Keratinocyte (primary cell): ENCODE measurements at regions not wholly inside any gene's neighbourhood (a gene's known extent, or its start where the extent isn't known, plus 50 kb on each side); places are given as distances from the start of the nearest gene placed in this dataset.

Source experiments
- DNase-seq: peaks from one replicate; pipeline ENCODE4 v3.0.0-alpha.2; 2011; ENCODE audit warnings: low read depth, missing footprints, low spot score
- FAIRE-seq: peaks from 2 replicates; lab custom pipeline; 2011; peaks lifted over from hg19 to GRCh38; lab: Jason Lieb, UNC
- H2AFZ ChIP-seq: 2 replicates; pipeline ENCODE4 v1.6.0; 2012; ENCODE audit warnings: low read length, control low read depth, inconsistent platforms; ENCODE audit not compliant: control insufficient read depth
- H3K27ac ChIP-seq: 2 replicates; pipeline ENCODE4 v1.5.1; 2011; ENCODE audit warnings: low read length; ENCODE audit not compliant: control insufficient read depth, insufficient read depth
- H3K27me3 ChIP-seq: 3 replicates; pipeline ENCODE4 v1.6.0; 2011; ENCODE audit warnings: low read length; ENCODE audit not compliant: control insufficient read depth, insufficient read depth; ENCODE audit errors: extremely low read depth
- H3K36me3 ChIP-seq, 2 experiments: 2 replicates in 1 of 2; 3 replicates in 1 of 2; pipeline ENCODE4 v1.5.1; 2011; ENCODE audit warnings: low read length in 2 of 2, mild to moderate bottlenecking in 1 of 2; ENCODE audit not compliant: control insufficient read depth in 2 of 2, insufficient read depth in 2 of 2; ENCODE audit errors: extremely low read depth in 1 of 2
- H3K4me1 ChIP-seq: 3 replicates; pipeline ENCODE4 v1.5.1; 2011; ENCODE audit warnings: low read length; ENCODE audit not compliant: control insufficient read depth, insufficient read depth; ENCODE audit errors: extremely low read depth
- H3K4me2 ChIP-seq: 3 replicates; pipeline ENCODE4 v1.6.0; 2011; ENCODE audit warnings: low read depth, low read length; ENCODE audit not compliant: control insufficient read depth, insufficient read depth; ENCODE audit errors: extremely low read depth
- H3K4me3 ChIP-seq, 3 experiments: fragments of 200-600 bp in 1 of 3; sonication (generic) in 1 of 3; 2 replicates in 2 of 3; 3 replicates in 1 of 3; pipeline ENCODE4 v1.5.1; 2011 to 2016; ENCODE audit warnings: low read length in 3 of 3, mild to moderate bottlenecking in 3 of 3, control low read depth in 2 of 3, inconsistent platforms in 1 of 3, low read depth in 1 of 3, mixed read lengths in 1 of 3, mixed run types in 1 of 3, moderate library complexity in 1 of 3; ENCODE audit not compliant: control insufficient read depth in 2 of 3, insufficient read depth in 2 of 3; ENCODE audit errors: extremely low read depth in 1 of 3
- H3K79me2 ChIP-seq: 2 replicates; pipeline ENCODE4 v1.6.0; 2012; ENCODE audit warnings: low read length; ENCODE audit not compliant: control insufficient read depth, insufficient read depth
- H3K9ac ChIP-seq: 3 replicates; pipeline ENCODE4 v1.6.0; 2011; ENCODE audit warnings: low read length; ENCODE audit not compliant: control insufficient read depth, insufficient read depth; ENCODE audit errors: extremely low read depth
- H3K9me1 ChIP-seq: 3 replicates; pipeline ENCODE4 v1.6.0; 2011; ENCODE audit warnings: low read length; ENCODE audit not compliant: control insufficient read depth, insufficient read depth; ENCODE audit errors: extremely low read depth
- H3K9me3 ChIP-seq: 2 replicates; pipeline ENCODE4 v1.5.1; 2012; ENCODE audit warnings: low read depth, low read length; ENCODE audit not compliant: control insufficient read depth
- H4K20me1 ChIP-seq: 3 replicates; pipeline ENCODE4 v1.6.0; 2011; ENCODE audit warnings: low read length; ENCODE audit not compliant: control insufficient read depth, insufficient read depth; ENCODE audit errors: extremely low read depth
- CTCF ChIP-seq, 3 experiments: IDR thresholded peaks in 1 of 3; conservative IDR thresholded peaks in 1 of 3; optimal IDR thresholded peaks in 1 of 3; 2 replicates in 2 of 3; 3 replicates in 1 of 3; pipeline versions ENCODE3 to v1.5.1; 2011; ENCODE audit warnings: low read length in 3 of 3, mild to moderate bottlenecking in 3 of 3, moderate library complexity in 2 of 3, control low read depth in 1 of 3, inconsistent platforms in 1 of 3; ENCODE audit not compliant: insufficient read depth in 2 of 3; ENCODE audit errors: extremely low read depth in 1 of 3
- EZH2 ChIP-seq: IDR thresholded peaks from one replicate; pipeline ENCODE4 v1.6.1; 2012; ENCODE audit warnings: inconsistent platforms, mild to moderate bottlenecking, low read length, moderate library complexity
- dilution Hi-C: fragments of 300-500 bp; cut with MboI; formaldehyde crosslinking; loops from one replicate; pipeline ENCODE4 v1.7.0; 2020; ENCODE audit warnings: low sequenced_read_pairs; ENCODE audit not compliant: extremely low pct_ligation_motif_present

GRCh38 chr2:125424266-125424785 lies 1231.6 kb upstream of the GYPC start:
- TF ChIP-seq EZH2, result no peak
- TF ChIP-seq CTCF (optimal IDR thresholded peaks at IDR 0.05 in 1 of 3, IDR thresholded peaks at IDR 0.05 in 1 of 3, conservative IDR thresholded peaks at IDR 0.05 in 1 of 3; ENCODE audit: extremely low read depth in 1 of 3, insufficient read depth in 2 of 3, low read length in 3 of 3), result no peak
- H3K79me2 ChIP-seq, result no peaks in the 10 kb centered on the region
- H3K27me3 ChIP-seq, result no peaks in the 10 kb centered on the region
- no peak overlapping the region for H3K27ac ChIP-seq
- H3K4me3 ChIP-seq, result no peak overlapping the region
- H3K4me1 ChIP-seq, result no peaks in the 10 kb centered on the region
- FAIRE-seq (no peak), DNase-seq (no peak)
- no peaks in the 10 kb centered on the region for H3K9me1 ChIP-seq
- no peaks in the 10 kb centered on the region for H4K20me1 ChIP-seq
- no peaks in the 10 kb centered on the region for H3K36me3 ChIP-seq
- H3K9me3 ChIP-seq, result no peaks in the 10 kb centered on the region
- H3K9ac ChIP-seq, result no peak overlapping the region
- H2AFZ ChIP-seq, result no peak overlapping the region
- no peak overlapping the region for H3K4me2 ChIP-seq
- dilution Hi-C loops, result no loop called here

GRCh38 chr2:125427721-125428315 lies 1228.1 kb upstream of the GYPC start:
- FAIRE-seq, result no peak

More at GRCh38 chr2:125427721-125428315, 1228.1 kb upstream of the GYPC start:
- H3K9me3 ChIP-seq, result no peaks in the 10 kb centered on the region
- no peaks in the 10 kb centered on the region for H3K27me3 ChIP-seq
- no peaks in the 10 kb centered on the region for H3K4me1 ChIP-seq
- dilution Hi-C loops, result no loop called here
- DNase-seq, result no peak
- no peaks in the 10 kb centered on the region for H3K36me3 ChIP-seq
- H3K79me2 ChIP-seq, result no peaks in the 10 kb centered on the region
- no peak overlapping the region for H3K27ac ChIP-seq
- no peak overlapping the region for H2AFZ ChIP-seq
- H3K9ac ChIP-seq, result no peak overlapping the region
- H3K4me2 ChIP-seq, result no peak overlapping the region
- H3K9me1 ChIP-seq, result no peaks in the 10 kb centered on the region
- TF ChIP-seq EZH2 (no peak), CTCF (optimal IDR thresholded peaks at IDR 0.05 in 1 of 3, IDR thresholded peaks at IDR 0.05 in 1 of 3, conservative IDR thresholded peaks at IDR 0.05 in 1 of 3; ENCODE audit: extremely low read depth in 1 of 3, insufficient read depth in 2 of 3, low read length in 3 of 3) (no peak)
- H4K20me1 ChIP-seq, result no peaks in the 10 kb centered on the region
- H3K4me3 ChIP-seq, result no peak overlapping the region
